K562 (cell line): ENCODE measurements at regions not wholly inside any gene's neighbourhood (a gene's known extent, or its start where the extent isn't known, plus 50 kb on each side); places are given as distances from the start of the nearest gene placed in this dataset.
A peak's percentile ranks its signal among the peaks of the same experiment; 100 is the strongest.

Source experiments
- ATAC-seq: fragments of 200-7000 bp; cut with Tn5 transposase; 3 replicates; pipeline ENCODE4 v1.9.1; 2020; ENCODE audit warnings: moderate library complexity
- BruUV-seq: library from RNA; stranded (reverse); fragments of 400-500 nt; replicated peaks from 2 replicates; lab custom pipeline; 2021; lab: Mats Ljungman, UMichigan
- CTCF ChIA-PET: fragments of 300-600 bp; formaldehyde crosslinking; extraction: SDS; loops from one replicate; lab custom pipeline; 2021; ENCODE audit warnings: low intra/inter-chr PET ratio; lab: Yijun Ruan, JAX
- POLR2A ChIA-PET: fragments of 300-600, 350-650 bp; sonication (Branson Sonifier 250); formaldehyde crosslinking; extraction: SDS; loops from one replicate; lab custom pipeline; 2021; ENCODE audit warnings: antibody characterized with exemption, inconsistent platforms; lab: Yijun Ruan, JAX
- DNase-seq, 4 experiments: peaks; one replicate each; pipeline versions ENCODE4 v3.0.0 to v3.0.0-alpha.2; 2011 to 2018; ENCODE audit warnings: low spot score in 3 of 4, mixed read lengths in 3 of 4; ENCODE audit errors: extremely low read depth in 1 of 4
- FAIRE-seq: peaks from 2 replicates; lab custom pipeline; 2011; peaks lifted over from hg19 to GRCh38; lab: Jason Lieb, UNC
- H2AFZ ChIP-seq: 2 replicates; pipeline ENCODE4 v1.6.0; 2011; ENCODE audit warnings: low read depth, low read length, control low read depth, inconsistent platforms
- H3K27ac ChIP-seq: fragments of 200-600 bp; 3 replicates; pipeline ENCODE4 v1.8.0; 2011; ENCODE audit warnings: low read depth, mild to moderate bottlenecking, control low read depth, inconsistent platforms, low read length, moderate library complexity, mixed read lengths; ENCODE audit errors: extremely low read depth
- H3K27me3 ChIP-seq, 2 experiments: fragments of 300-600 bp in 1 of 2; 2 replicates in 1 of 2; 3 replicates in 1 of 2; pipeline versions ENCODE4 v1.6.0 to v1.8.0; 2011; ENCODE audit warnings: inconsistent platforms in 2 of 2, low read length in 2 of 2, mild to moderate bottlenecking in 1 of 2, mixed read lengths in 1 of 2, moderate library complexity in 1 of 2; ENCODE audit not compliant: control insufficient read depth in 2 of 2, insufficient read depth in 2 of 2
- H3K36me3 ChIP-seq: fragments of 300-600 bp; 3 replicates; pipeline ENCODE4 v1.8.0; 2011; ENCODE audit warnings: mild to moderate bottlenecking, low read length, inconsistent platforms; ENCODE audit not compliant: control insufficient read depth, insufficient read depth
- H3K4me1 ChIP-seq, 2 experiments: fragments of 200-600 bp in 1 of 2; replicated peaks in 1 of 2; 2 replicates in 1 of 2; 3 replicates in 1 of 2; pipeline versions ENCODE4 v1.5.1 to v1.8.0; 2011; ENCODE audit warnings: inconsistent platforms in 2 of 2, low read length in 2 of 2, mild to moderate bottlenecking in 1 of 2, mixed read lengths in 1 of 2, moderate library complexity in 1 of 2; ENCODE audit not compliant: control insufficient read depth in 2 of 2, insufficient read depth in 2 of 2
- H3K4me2 ChIP-seq: 2 replicates; pipeline ENCODE4 v1.6.1; 2011; ENCODE audit warnings: low read length, control low read depth, inconsistent platforms, mixed read lengths; ENCODE audit not compliant: insufficient read depth
- H3K4me3 ChIP-seq: fragments of 200-600 bp; sonication (generic), shearing (Covaris generic); 2 replicates; pipeline ENCODE4 v1.5.1; 2016; ENCODE audit warnings: control low read depth, inconsistent platforms
- H3K79me2 ChIP-seq: fragments of 200-600 bp; 3 replicates; pipeline ENCODE4 v1.8.0; 2011; ENCODE audit warnings: low read length, inconsistent platforms; ENCODE audit not compliant: control insufficient read depth, insufficient read depth
- H3K9ac ChIP-seq, 2 experiments: 2 replicates each; pipeline versions ENCODE4 v1.6.0 to v1.6.1; 2011; ENCODE audit warnings: low read depth in 2 of 2, low read length in 2 of 2, control low read depth in 1 of 2, inconsistent platforms in 1 of 2, mild to moderate bottlenecking in 1 of 2, mixed read lengths in 1 of 2; ENCODE audit not compliant: insufficient read depth in 1 of 2
- H3K9me1 ChIP-seq: one replicate; pipeline ENCODE4 v1.6.0; 2011; ENCODE audit warnings: inconsistent platforms, mild to moderate bottlenecking, low read length, moderate library complexity; ENCODE audit not compliant: control insufficient read depth, insufficient read depth
- H3K9me3 ChIP-seq: replicated peaks from 2 replicates; pipeline ENCODE4 v1.5.1; 2011; ENCODE audit warnings: low read depth, low read length, inconsistent platforms; ENCODE audit not compliant: control insufficient read depth, insufficient read depth
- H4K20me1 ChIP-seq: replicated peaks from 2 replicates; pipeline ENCODE4 v1.6.1; 2011; ENCODE audit warnings: low read length, inconsistent platforms, mixed read lengths; ENCODE audit not compliant: control insufficient read depth, insufficient read depth
- C11orf30 ChIP-seq: fragments of 450-650 bp; IDR thresholded peaks from 2 replicates; pipeline ENCODE4 v1.6.1; 2016; ENCODE audit warnings: low read depth, mild to moderate bottlenecking
- CHD7 ChIP-seq: fragments of 200-600 bp; sonication (generic); IDR thresholded peaks from one replicate; pipeline ENCODE4 v1.6.1; 2012; ENCODE audit warnings: mild to moderate bottlenecking, low read depth, low read length, inconsistent platforms
- JUN ChIP-seq, 2 experiments: sonication (generic) in 1 of 2; formaldehyde crosslinking in 1 of 2; IDR thresholded peaks; 2 replicates each; pipeline versions ENCODE4 v1.6.1 to v1.8.0; 2012 to 2022; ENCODE audit warnings: borderline replicate concordance in 2 of 2, mild to moderate bottlenecking in 2 of 2, improper control_type of control experiment in 1 of 2, low read depth in 1 of 2, low read length in 1 of 2, missing genetic modification reagents in 1 of 2
- NRF1 ChIP-seq, 2 experiments: fragments of 450-650 bp; IDR thresholded peaks in 1 of 2; conservative IDR thresholded peaks in 1 of 2; 2 replicates each; pipeline ENCODE4 v1.6.1; 2014; ENCODE audit warnings: mild to moderate bottlenecking in 2 of 2
- SAFB ChIP-seq: fragments of 200-400 bp; formaldehyde crosslinking; IDR thresholded peaks from 2 replicates; pipeline ENCODE4 v1.6.1; 2017; ENCODE audit warnings: low read depth, low read length, borderline replicate concordance
- SMC3 ChIP-seq: conservative IDR thresholded peaks from 2 replicates; pipeline ENCODE4 v1.6.1; 2011; ENCODE audit warnings: low read depth, low read length, improper control_type of control experiment; ENCODE audit not compliant: insufficient read depth
- ZNF134 ChIP-seq: fragments of 250-450 bp; sonication (Bioruptor Pico); conservative IDR thresholded peaks from 2 replicates; pipeline ENCODE4 v1.4.0; 2020
- ZNF316 ChIP-seq: fragments of 450-650 bp; IDR thresholded peaks from 2 replicates; pipeline ENCODE4 v1.6.1; 2016
- ZNF696 ChIP-seq: fragments of 250-450 bp; sonication (Bioruptor Pico); conservative IDR thresholded peaks from 2 replicates; pipeline ENCODE4 v1.4.0; 2020; ENCODE audit warnings: mild to moderate bottlenecking, moderate library complexity
- WGBS: fragments of 100-300 bp; shearing (Covaris generic); methylation state at CpG from one replicate; pipeline ENCODE4 v1.1.6; 2016; ENCODE audit warnings: low coverage, mixed read lengths; ENCODE audit not compliant: insufficient coverage; ENCODE audit errors: missing lambda C conversion rate; 5-methylcytosine and 5-hydroxymethylcytosine counted together
- in situ Hi-C: fragments of 300-500 bp; cut with MboI; formaldehyde crosslinking; loops from 4 replicates; pipeline ENCODE4 v1.15.0; 2018; ENCODE audit warnings: inconsistent platforms, mixed read lengths
- intact Hi-C: fragments of 100-400 bp; cut with micrococcal nuclease; formaldehyde crosslinking; loops from 2 replicates; pipeline ENCODE4 v1.14.2; 2022
- TF ChIP-seq, protein P1 (sequence below): fragments of 250-450 bp; sonication (Bioruptor Pico); IDR thresholded peaks from 2 replicates; pipeline ENCODE4 v1.8.0; 2022; ENCODE audit warnings: moderate library complexity, mild to moderate bottlenecking, inconsistent platforms

GRCh38 chr5:174589011-174589410, 135.4 kb upstream of the MSX2 start:
- H3K9me3 ChIP-seq = no peaks in the 10 kb centered on the region
- no peaks in the 10 kb centered on the region for H3K79me2 ChIP-seq
- H3K27ac ChIP-seq = no peak overlapping the region
- H4K20me1 ChIP-seq = no peaks in the 10 kb centered on the region
- no peak for ATAC-seq
- no peak overlapping the region for H3K9ac ChIP-seq
- peaks cover 0 to 2% of the 10 kb centered on the region in 2 experiments; a peak in 3 of 5 replicates for H3K4me1 ChIP-seq
- DNase-seq = no peak
- in situ Hi-C loops = no loop called here
- no peak overlapping the region for H2AFZ ChIP-seq
- WGBS = 0% methylated on average over 7 of the region's 7 CpGs
- ChIA-PET POLR2A (interaction anchor here (0.5 to 1.0 kb wide), 3 partner anchors 15 to 43 kb away, joined by 3 read pairs; no protein-coding TSS in a partner anchor), CTCF (no interaction called here)
- H3K4me2 ChIP-seq = no peak overlapping the region
- H3K9me1 ChIP-seq = no peaks in the 10 kb centered on the region
- intact Hi-C loops = no loop called here
- no peak overlapping the region for H3K4me3 ChIP-seq
- BruUV-seq = no TSS peak
- H3K27me3 ChIP-seq = peaks cover 0 to 4% of the 10 kb centered on the region in 2 experiments; a peak in 1 of 5 replicates
- H3K36me3 ChIP-seq = no peaks in the 10 kb centered on the region
- no peak for FAIRE-seq
- TF ChIP-seq C11orf30 (0 out of 2 replicates have a peak, but pooled peaks have one; percentile 37), SAFB (no peak), ZNF316 (peak; percentile 41), JUN (IDR thresholded peaks at IDR 0.05; ENCODE audit: borderline replicate concordance, low read depth, low read length) (no peak), JUN (CRISPR knock-in tag; IDR thresholded peaks at IDR 0.05; ENCODE audit: borderline replicate concordance) (no peak), CHD7 (no peak), ZNF134 (CRISPR knock-in tag) (no peak), ZNF696 (CRISPR knock-in tag) (no peak), SMC3 (no peak), NRF1 (conservative IDR thresholded peaks at IDR 0.05 in 1 of 2, IDR thresholded peaks at IDR 0.05 in 1 of 2) (no peak)
- TF ChIP-seq, protein P1, sequence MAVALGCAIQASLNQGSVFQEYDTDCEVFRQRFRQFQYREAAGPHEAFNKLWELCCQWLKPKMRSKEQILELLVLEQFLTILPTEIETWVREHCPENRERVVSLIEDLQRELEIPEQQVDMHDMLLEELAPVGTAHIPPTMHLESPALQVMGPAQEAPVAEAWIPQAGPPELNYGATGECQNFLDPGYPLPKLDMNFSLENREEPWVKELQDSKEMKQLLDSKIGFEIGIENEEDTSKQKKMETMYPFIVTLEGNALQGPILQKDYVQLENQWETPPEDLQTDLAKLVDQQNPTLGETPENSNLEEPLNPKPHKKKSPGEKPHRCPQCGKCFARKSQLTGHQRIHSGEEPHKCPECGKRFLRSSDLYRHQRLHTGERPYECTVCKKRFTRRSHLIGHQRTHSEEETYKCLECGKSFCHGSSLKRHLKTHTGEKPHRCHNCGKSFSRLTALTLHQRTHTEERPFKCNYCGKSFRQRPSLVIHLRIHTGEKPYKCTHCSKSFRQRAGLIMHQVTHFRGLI (CRISPR knock-in tag) = no peak
